Mucosa of descending colon (tissue), 3 donors: ENCODE measurements at regions not wholly inside any gene's neighbourhood (a gene's known extent, or its start where the extent isn't known, plus 50 kb on each side); places are given as distances from the start of the nearest gene placed in this dataset.

Experiments
- ATAC-seq: fragments of 200-7000 bp; cut with Tn5 transposase; one replicate; pipeline ENCODE4 v1.9.1; 2020; ENCODE audit warnings: mild to moderate bottlenecking, moderate library complexity
- DNase-seq, 3 donors: peaks; one replicate each; pipeline ENCODE4 v3.0.0-alpha.2; 2020
- H3K36me3 ChIP-seq: fragments of 200-600 bp; one replicate; pipeline ENCODE4 v1.8.0; 2021; ENCODE audit warnings: low read depth, mild to moderate bottlenecking
- H3K4me1 ChIP-seq: fragments of 200-600 bp; one replicate; pipeline ENCODE4 v1.8.0; 2021; ENCODE audit warnings: low read depth, mild to moderate bottlenecking
- H3K4me3 ChIP-seq: fragments of 200-600 bp; one replicate; pipeline ENCODE4 v1.8.0; 2021; ENCODE audit warnings: mild to moderate bottlenecking
- H3K9me3 ChIP-seq: fragments of 200-600 bp; one replicate; pipeline ENCODE4 v1.8.0; 2021; ENCODE audit warnings: mild to moderate bottlenecking
- CTCF ChIP-seq: fragments of 200-600 bp; IDR thresholded peaks from one replicate; pipeline ENCODE4 v1.8.0; 2022; ENCODE audit warnings: antibody characterized with exemption, mild to moderate bottlenecking
- intact Hi-C, 2 donors: fragments of 100-400 bp; cut with DNase I in 1 of 2; cut with micrococcal nuclease in 1 of 2; formaldehyde crosslinking; loops; one replicate each; pipeline versions ENCODE4 v1.11.0 to v1.11.1; 2022; cut with DNase I, micrococcal nuclease
- donor health status: DM: no; HTN: no; CAD: no; lungs with moderate emphysema.
- donor health status: DM: no; HTN: no; CAD: no.
- donor health status: DM: no; HTN: yes; CAD: no.

DNA sequence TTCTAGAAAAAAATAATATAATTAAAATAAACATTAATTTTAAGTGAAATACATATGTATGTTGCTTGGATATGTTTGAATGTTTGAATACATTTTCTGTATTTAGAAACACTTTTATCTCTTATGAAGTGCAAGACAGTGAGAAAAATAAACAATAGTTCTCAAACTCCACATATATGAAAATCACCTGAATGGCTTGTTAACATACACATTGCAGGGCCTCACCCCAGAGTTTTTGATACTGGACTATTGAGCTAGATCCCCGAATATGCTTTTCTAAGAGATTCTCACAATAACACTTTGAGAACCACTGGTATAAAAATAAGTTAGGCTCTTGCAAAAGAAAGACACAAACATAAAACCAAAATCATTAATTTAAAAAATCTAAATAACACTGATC lies 1570.3 kb upstream of the PRR20A start:
- no peaks in the 10 kb centered on the region for H3K4me1 ChIP-seq
- TF ChIP-seq CTCF = no peak
- ATAC-seq (no peak), DNase-seq (no peak)
- intact Hi-C loops = no loop called here
- H3K4me3 ChIP-seq = no peak overlapping the region
- H3K36me3 ChIP-seq = no peaks in the 10 kb centered on the region
- peaks cover 13% of the 10 kb centered on the region for H3K9me3 ChIP-seq

GRCh38 chr13:55571237-55571867 lies 1569.4 kb upstream of the PRR20A start:
- TF ChIP-seq CTCF = no peak
- DNase-seq (no peak), ATAC-seq (no peak)
- intact Hi-C loops = no loop called here
- Histone ChIP-seq H3K4me3 (no peak overlapping the region), H3K36me3 (no peaks in the 10 kb centered on the region), H3K4me1 (no peaks in the 10 kb centered on the region), H3K9me3 (peaks cover 17% of the 10 kb centered on the region)

DNA sequence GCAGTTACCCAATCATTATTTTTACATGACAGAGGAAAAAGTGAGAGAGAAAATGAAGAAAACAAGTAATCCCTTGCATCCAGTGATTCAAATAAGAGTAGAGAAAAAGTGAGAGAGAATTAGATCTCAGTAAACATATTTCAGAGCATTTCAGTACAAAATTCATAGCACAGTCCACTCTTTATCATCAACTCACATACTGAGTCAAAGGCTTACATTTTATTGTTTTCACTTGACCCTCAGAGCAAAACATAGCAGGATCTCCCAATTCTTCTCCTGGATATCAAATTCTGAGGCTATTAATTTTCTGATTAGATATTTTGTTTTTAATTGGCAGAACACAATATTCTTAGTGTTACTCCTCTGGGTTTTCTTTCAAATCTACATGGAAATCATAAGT lies 1568.3 kb upstream of the PRR20A start:
- H3K36me3 ChIP-seq = no peaks in the 10 kb centered on the region
- ATAC-seq (no peak), DNase-seq (no peak)
- H3K4me1 ChIP-seq = no peaks in the 10 kb centered on the region
- no peak overlapping the region for H3K4me3 ChIP-seq
- peaks cover 17% of the 10 kb centered on the region for H3K9me3 ChIP-seq
- no peak for TF ChIP-seq CTCF
- intact Hi-C loops = no loop called here

GRCh38 chr13:55572862-55573261 lies 1567.9 kb upstream of the PRR20A start:
- H3K36me3 ChIP-seq = no peaks in the 10 kb centered on the region
- no peak overlapping the region for H3K4me3 ChIP-seq
- H3K4me1 ChIP-seq = no peaks in the 10 kb centered on the region
- no peak for ATAC-seq
- H3K9me3 ChIP-seq = peaks cover 19% of the 10 kb centered on the region
- intact Hi-C loops = no loop called here
- DNase-seq = no peak
- no peak for TF ChIP-seq CTCF

GRCh38 chr13:55573565-55573964 lies 1567.2 kb upstream of the PRR20A start:
- ATAC-seq = no peak
- Histone ChIP-seq H3K4me3 (no peak overlapping the region), H3K4me1 (no peaks in the 10 kb centered on the region), H3K9me3 (peaks cover 20% of the 10 kb centered on the region), H3K36me3 (no peaks in the 10 kb centered on the region)
- TF ChIP-seq CTCF = no peak
- intact Hi-C loops = no loop called here
- no peak for DNase-seq

DNA sequence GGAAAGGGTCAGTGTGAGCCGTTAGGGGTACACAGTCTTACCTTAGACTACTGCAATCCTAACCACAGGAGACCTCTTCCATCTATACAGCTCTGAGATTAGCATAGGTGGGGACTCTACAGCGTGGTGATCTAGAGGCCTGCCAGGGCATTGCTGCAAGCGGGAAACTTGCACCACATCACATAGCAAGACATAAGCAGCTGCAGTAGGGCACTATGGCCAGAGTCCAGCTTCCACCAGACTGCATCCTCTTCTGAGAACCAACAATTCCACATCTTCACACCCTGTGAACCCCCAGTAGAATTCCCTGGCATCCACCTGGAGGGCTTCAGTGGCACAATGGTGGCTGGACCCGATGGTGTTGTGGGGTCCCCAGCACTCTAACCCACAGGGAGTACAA lies 1564.3 kb upstream of the PRR20A start:
- ATAC-seq = no peak
- intact Hi-C loops = no loop called here

More for the DNA sequence above, 1564.3 kb upstream of the PRR20A start:
- DNase-seq = no peak
- Histone ChIP-seq H3K36me3 (no peaks in the 10 kb centered on the region), H3K4me3 (no peak overlapping the region), H3K9me3 (peaks cover 20% of the 10 kb centered on the region), H3K4me1 (no peaks in the 10 kb centered on the region)
- no peak for TF ChIP-seq CTCF
